Fibroblast of gingiva (primary cell): ENCODE measurements at regions not wholly inside any gene's neighbourhood (a gene's known extent, or its start where the extent isn't known, plus 50 kb on each side); places are given as distances from the start of the nearest gene placed in this dataset.

ENCODE experiments used
- DNase-seq: peaks from one replicate; pipeline ENCODE4 v3.0.0-alpha.2; 2011; ENCODE audit warnings: low read depth

DNA sequence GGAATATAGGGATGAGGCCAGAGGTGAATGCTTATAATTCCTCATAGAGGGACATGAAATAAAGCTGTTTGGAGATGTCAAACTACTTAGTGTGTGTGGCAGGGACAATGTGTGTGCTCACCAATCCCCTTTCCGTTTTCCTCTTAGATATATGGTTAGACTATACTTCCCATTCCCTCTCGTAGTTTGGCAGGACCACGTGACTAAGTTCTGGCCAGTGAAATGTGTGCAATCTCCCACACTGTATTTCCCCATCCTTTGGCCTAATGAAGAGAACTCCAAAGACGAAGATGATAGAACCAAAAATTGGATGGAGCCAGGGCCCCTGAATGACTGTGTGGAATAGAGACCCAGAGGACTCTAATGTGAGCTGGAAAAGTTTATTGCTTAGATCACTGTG lies 233.4 kb upstream of the KLF4 start:
- no peak for DNase-seq

- DNase-seq: no peak
These were observed 232.2 kb upstream of the KLF4 start for GRCh38 chr9:107721705-107722245.

- no peak for DNase-seq
These were observed 230.9 kb upstream of the KLF4 start for GRCh38 chr9:107720501-107720900.

- no peak for DNase-seq
These were observed 228.2 kb upstream of the KLF4 start for GRCh38 chr9:107717529-107718314.

DNA sequence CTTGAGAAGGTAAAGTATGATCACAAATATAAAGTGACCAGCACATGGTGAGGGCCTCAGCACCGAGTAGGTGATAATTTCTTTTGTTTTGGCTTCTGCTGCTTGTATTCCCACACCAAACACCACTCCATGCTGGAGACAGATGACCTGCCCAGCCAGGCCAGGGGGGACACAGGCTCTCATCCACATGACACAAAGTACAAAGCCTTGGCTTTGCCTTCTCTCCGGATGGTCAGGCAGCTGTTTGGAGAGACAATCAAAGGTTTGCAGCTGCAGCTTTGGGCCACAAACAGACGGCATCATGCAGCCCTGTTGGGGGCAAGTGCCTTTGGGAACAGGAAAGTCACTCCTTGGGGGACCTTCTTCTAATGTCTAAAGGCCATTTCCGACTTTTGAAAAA lies 226.2 kb upstream of the KLF4 start:
- no peak for DNase-seq

DNA sequence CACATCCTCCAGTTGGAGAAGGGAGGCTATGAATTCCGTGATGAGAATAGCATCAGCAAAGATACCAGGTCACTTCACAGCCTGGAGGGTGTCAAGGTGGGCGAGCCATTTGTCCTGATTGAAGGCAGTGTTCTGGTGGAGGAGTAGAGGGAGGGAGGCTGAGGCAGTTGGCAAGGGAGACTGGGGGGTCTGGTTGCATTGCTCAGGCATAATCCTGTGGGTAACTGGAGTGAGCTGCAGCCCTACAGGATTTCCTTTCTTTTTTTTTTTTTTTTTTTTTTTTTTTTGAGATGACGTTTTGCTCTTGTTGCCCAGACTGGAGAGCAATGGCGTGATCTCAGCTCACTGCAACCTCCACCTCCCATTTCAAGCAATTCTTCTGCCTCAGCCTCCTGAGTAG lies 223.9 kb upstream of the KLF4 start:
- no peak for DNase-seq

DNA sequence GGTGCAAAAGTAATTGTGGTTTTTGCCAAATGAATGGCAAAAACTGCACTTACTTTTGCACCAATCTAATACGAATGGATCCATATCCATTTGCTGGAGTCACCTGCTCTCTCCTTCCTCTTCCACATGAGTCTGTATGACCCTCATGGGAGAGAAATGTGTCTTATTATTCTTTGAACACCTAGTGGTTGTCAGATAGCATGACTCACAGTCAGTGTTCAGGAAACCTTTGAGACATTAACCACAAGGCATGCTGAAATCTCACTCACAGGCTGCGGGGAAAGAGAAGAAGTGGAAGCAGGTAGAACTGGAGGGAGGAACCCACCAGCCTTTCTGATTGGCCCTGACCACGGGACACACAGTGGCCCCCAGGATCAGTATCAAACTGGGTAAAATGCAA lies 222.8 kb upstream of the KLF4 start:
- no peak for DNase-seq

- DNase-seq: peak; percentile 94
These were observed 222.0 kb upstream of the KLF4 start for GRCh38 chr9:107711542-107711941.

DNA sequence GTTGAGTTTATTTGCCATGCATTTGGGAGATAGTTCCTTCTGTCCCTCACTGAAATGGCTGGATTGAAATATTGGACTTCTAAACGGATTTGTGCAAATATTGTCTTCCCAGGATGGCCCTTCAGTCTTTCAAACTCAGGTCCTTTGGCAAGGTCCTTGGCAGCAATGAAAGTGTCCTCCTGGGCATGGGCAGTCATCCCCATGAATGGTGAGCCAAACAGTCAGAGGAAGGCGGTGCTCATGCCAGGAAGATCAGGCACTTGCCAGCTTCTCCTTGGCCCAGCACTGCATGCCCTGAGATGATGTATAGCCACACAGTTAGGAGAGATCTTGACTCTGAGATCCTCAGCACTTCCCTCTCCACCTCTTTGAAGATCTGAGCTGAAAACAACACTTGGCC lies 221.4 kb upstream of the KLF4 start:
- peak; percentile 43 for DNase-seq

- DNase-seq: peak; percentile 78
These were observed 221.0 kb upstream of the KLF4 start for GRCh38 chr9:107710546-107710945.

DNA sequence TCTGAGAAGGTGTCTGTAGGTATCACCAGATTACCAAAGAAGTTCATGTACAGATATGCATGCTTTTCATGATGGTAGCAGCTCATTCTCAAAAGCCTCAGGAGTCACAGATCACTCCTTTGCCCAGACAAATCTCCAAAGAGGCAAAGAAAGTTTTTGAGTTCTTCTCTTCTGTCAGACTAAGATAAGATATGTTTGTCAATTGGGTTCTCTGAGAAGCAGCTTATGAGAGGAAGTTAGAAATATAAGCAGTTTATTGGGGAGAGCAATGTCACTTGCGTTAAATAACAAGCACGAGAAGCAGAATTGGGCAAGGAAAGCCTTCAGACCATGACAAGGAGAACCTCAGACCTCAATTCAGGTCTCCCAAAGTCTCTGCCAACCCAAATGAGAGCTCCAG lies 219.2 kb upstream of the KLF4 start:
- no peak for DNase-seq

GRCh38 chr9:107707915-107708441 lies 218.4 kb upstream of the KLF4 start:
- peak; percentile 38 for DNase-seq

DNA sequence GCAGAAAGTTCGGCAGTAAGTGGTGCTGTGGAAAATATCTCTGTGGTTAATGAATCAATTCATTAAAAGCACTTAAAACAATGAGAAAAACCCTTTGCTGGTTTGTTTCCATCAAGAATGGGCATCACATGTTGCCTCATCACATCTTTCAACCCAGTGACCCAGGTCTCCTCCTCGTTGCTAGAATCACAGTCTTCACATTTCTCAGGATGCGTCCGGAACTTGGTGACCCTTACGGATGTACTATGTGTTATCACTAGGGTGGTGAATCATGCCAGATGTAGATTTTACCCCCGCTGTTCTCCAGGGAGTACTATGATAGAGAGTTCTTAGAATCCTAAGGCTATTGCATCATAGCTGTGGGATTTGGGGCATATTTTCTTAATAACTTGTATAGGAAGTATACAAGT lies 217.9 kb upstream of the KLF4 start:
- peak; percentile 89 for DNase-seq

DNA sequence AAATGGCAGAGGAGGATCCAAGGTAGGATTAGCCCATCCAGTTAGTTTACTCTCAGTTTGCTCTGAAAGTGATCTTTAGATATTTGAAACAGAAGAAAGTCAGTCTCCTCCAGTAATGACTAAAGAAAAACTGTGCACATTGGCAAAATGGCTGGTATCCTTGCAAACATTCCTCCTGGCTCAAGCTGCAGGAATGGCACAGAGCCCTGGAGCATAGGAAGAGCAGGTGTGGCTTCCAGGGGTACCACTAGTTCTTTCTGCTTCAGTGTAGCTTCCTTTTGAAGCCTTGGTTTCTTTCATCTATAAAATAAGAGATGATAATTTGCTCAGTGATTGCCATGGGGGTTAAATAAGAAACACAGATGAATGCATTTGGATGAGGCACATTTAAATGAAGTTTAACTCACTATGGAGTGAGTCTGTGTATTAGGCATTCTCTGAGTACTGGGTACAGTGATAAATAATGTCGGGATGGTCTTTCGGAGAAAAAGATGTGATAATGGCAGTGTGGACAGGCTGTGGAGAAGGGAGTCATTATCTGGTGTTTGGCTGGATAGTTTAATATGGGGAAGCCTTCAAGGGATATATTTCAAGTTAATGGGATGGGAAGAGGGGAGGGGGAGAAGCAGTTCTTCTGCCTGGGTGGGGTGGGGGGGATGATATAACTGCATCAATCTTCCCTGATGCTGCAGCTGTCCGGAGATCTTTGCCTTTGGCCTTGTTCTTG lies 217.3 kb upstream of the KLF4 start:
- DNase-seq: no peak

GRCh38 chr9:107705521-107705920 lies 216.0 kb upstream of the KLF4 start:
- DNase-seq: no peak

GRCh38 chr9:107704774-107705173 lies 215.2 kb upstream of the KLF4 start:
- peak; percentile 69 for DNase-seq

GRCh38 chr9:107703651-107704050 lies 214.1 kb upstream of the KLF4 start:
- DNase-seq: no peak

DNA sequence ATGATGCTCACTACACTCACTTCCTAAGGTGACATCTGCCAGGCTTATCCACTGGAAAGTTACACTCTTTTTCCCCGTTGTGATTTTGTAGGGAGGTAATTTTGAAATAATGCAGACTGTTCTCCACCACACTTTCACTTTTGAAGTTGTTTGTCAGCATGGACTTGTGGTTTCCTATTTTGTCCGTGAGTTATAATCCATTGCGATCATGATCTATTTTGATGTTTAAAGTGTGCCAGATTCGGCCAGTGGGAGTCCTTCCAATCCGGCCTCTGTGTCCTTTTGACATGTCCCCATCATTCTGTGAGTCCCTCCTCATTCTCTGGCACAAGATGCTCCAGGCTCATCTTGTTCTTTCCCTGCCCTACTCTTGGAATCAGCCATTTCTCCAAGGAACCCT lies 211.3 kb upstream of the KLF4 start:
- DNase-seq: no peak

DNA sequence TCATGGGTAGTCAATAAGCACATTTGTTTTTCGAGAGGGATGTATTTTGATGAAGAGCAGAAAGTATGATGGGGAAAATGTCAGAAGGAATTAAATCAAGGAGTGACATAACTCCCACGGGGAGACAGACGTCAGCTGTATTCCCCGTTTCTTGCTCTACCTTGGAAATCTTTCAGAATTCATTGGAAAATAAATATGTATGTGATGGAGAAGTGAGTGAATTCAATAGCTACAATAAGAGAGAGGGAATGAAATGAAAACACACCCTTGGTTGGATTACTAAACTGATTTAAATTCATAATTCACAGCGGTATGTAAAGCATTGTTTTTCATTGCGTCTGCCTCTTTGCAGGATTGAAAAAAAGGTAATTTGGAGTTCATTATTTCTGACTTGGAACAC lies 209.7 kb upstream of the KLF4 start:
- DNase-seq: no peak

DNA sequence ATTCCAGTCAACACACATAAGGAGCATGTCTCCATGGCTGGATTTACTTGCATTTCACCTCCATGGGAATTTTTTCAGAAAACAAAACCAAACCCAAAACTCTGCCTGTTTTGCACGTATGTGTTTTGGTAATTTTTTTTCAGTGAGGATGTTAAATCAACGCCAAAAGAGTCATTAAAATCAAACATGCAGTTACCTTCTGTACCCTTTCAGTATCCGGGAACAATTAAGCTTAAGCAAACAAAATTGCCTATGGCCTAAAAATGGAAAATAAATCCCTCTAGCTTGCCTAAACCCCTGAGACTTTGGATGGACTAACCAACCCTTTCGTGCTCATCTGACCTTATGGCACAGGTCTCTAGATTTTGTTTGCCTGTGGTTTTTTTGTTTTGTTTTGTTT lies 209.2 kb upstream of the KLF4 start:
- DNase-seq: no peak

DNA sequence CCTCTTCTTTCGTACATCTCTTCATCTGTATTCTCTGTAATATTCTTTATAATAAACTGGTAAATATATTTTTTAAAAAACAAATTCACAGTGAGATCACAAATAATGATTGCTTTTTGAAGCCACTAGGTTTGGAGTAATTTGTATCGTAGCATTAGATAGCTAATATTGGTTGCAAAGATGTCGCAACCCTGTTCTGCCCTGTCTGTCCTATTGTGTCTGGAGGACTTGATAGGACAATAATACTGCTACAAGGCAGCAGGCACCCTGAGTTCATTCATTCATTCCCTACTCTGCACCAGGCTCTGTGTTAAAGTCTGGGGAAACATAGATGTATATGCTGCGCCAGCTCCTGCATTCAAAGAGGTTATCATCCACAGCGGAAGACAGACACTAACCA lies 206.7 kb upstream of the KLF4 start:
- no peak for DNase-seq

DNA sequence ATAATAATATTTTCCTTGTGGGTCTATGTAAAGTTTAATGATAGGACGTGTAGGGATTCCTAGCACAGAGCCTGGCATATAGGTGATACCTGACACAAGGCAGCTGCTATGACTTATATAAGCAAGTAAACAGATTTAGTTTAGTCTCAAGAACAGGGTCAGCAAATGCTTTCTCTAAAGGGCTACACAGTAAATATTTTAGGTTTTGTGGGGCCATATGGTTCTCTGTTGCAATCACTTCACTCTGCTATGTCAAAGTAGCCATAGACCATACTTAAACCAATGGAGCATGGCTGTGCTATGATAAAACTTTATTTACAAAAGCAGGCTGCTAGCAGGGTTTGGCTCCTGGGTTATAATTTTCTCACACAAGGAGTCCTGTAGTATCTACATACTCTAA lies 204.8 kb upstream of the KLF4 start:
- no peak for DNase-seq

DNA sequence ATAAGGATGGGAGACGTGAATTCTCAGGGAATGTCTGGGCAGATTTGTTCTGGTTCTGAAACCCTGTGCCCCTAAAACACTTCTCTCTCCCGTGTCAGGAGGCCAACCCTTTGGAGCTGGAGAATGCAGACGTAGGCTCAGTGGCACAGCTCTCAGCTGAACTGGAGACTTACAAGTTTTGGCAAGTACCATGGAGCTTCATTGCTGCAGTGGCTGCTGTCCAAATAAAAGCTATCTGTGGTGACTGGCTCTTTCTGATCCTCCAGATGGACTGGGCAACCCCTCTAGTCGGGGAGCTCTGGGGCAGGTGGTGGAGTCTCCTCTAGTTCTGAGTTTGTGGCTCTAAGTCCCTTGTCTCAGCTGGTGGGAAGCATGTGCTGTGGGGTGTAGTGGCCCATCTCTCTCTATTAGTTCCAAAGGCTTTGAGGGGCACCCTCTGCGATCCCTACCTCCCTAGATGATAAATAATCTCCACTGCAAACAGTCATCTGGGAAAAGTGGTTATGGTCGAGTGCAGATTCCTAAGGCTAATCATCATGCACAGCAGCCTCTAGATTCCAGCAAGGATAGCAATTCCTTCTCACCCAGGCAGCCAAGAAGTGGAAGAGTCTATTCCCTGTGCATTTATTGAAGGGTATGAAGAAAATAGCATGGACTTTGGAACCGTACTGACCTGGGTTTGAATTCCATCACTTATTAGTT lies 204.2 kb upstream of the KLF4 start:
- DNase-seq: peak; percentile 38
